GM23248 (cell line): ENCODE measurements at regions not wholly inside any gene's neighbourhood (a gene's known extent, or its start where the extent isn't known, plus 50 kb on each side); places are given as distances from the start of the nearest gene placed in this dataset.

Source experiments
- EZH2 ChIP-seq: fragments of 200-600 bp; sonication (generic); IDR thresholded peaks from 2 replicates; pipeline ENCODE4 v1.6.1; 2018; ENCODE audit warnings: antibody characterized with exemption, mild to moderate bottlenecking; ENCODE audit not compliant: insufficient read depth, poor library complexity, severe bottlenecking
- EZH2phosphoT487 ChIP-seq: fragments of 200-600 bp; sonication (generic); IDR thresholded peaks from 2 replicates; pipeline ENCODE4 v1.6.1; 2018; ENCODE audit warnings: antibody characterized with exemption, moderate library complexity, mild to moderate bottlenecking, low read depth; ENCODE audit not compliant: insufficient read depth

DNA sequence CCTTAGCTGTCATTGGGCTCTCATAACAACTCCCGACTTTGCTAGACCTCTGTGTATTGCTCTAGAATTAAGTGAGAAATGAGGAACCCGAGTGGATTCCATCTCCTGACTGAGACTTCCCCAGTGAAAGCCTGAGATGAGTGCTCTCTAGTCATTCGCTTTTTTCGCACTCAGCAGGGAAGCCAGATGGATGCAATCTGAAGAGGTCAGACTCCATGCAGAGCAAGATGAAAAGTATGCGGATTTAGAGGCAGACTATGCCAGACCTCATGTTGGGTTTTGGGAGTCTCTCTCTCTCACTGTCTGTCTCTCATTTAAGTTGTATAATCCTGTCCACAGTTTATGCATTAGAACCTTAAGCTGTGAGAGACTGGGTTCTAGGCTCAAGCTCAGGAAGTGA is 88.6 kb downstream of the SLC5A7 start:
- no peak for TF ChIP-seq EZH2
- TF ChIP-seq EZH2phosphoT487 = no peak
